ENCODE measurements at regions not wholly inside any gene's neighbourhood (a gene's known extent, or its start where the extent isn't known, plus 50 kb on each side); places are given as distances from the start of the nearest gene placed in this dataset.

DNA sequence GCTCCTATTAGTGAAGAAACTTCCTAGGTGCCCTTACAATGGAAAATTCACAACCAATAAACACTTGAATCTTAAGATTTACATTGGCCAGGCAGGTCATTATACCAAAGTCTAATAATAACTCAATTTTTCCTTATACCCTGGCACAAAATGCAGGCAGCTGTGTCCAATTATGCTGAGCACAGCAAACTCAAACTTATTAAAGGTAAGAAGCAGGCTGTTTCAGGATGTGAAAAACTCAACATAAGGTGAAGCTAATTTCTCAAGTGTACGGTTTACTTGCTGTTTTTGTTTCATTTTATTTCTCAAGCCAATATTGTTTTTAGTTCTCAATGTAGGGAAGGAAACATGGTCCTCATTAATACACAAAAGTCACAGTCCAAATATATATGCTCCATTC lies 405.1 kb downstream of the KCTD16 start:
- Histone ChIP-seq H3K27ac (ENCODE audit: extremely low read depth, low read depth, low read length) (no peak overlapping the region), H3K9me3 (replicated peaks; ENCODE audit: control insufficient read depth, insufficient read depth, low read depth, low read length) (no peaks in the 10 kb centered on the region), H3K4me3 (no peak overlapping the region), H3K4me2 (ENCODE audit: insufficient read depth, low read length) (no peak overlapping the region), H2AFZ (ENCODE audit: low read depth, low read length) (no peak overlapping the region), H4K20me1 (replicated peaks; ENCODE audit: control insufficient read depth, insufficient read depth, low read length) (no peaks in the 10 kb centered on the region), H3K9ac (ENCODE audit: insufficient read depth in 1 of 2, low read depth in 2 of 2, low read length in 2 of 2) (no peak overlapping the region), H3K4me1 (replicated peaks in 1 of 2; ENCODE audit: control insufficient read depth in 2 of 2, insufficient read depth in 2 of 2, low read length in 2 of 2) (no peaks in the 10 kb centered on the region), H3K9me1 (ENCODE audit: control insufficient read depth, insufficient read depth, low read length) (no peaks in the 10 kb centered on the region), H3K79me2 (ENCODE audit: control insufficient read depth, insufficient read depth, low read length) (no peaks in the 10 kb centered on the region), H3K36me3 (ENCODE audit: control insufficient read depth, insufficient read depth, low read length) (no peaks in the 10 kb centered on the region), H3K27me3 (ENCODE audit: control insufficient read depth in 2 of 2, insufficient read depth in 2 of 2, low read length in 2 of 2) (no peaks in the 10 kb centered on the region)
- CTCF ChIA-PET (ENCODE audit: low intra/inter-chr PET ratio): interaction anchor here (0.6 kb wide), 1 partner anchor 10 kb away, joined by 3 read pairs; no protein-coding TSS in a partner anchor
- 6% methylated on average over 1 of the region's 1 CpG for WGBS (ENCODE audit: insufficient coverage, low coverage, missing lambda C conversion rate)
- in situ Hi-C loops (cut with MboI): no loop called here
- FAIRE-seq (no peak), DNase-seq (ENCODE audit: extremely low read depth in 1 of 4, low spot score in 3 of 4) (no peak), ATAC-seq (no peak)
- no TSS peak for BruUV-seq (replicated peaks)
- TF ChIP-seq, protein P1, sequence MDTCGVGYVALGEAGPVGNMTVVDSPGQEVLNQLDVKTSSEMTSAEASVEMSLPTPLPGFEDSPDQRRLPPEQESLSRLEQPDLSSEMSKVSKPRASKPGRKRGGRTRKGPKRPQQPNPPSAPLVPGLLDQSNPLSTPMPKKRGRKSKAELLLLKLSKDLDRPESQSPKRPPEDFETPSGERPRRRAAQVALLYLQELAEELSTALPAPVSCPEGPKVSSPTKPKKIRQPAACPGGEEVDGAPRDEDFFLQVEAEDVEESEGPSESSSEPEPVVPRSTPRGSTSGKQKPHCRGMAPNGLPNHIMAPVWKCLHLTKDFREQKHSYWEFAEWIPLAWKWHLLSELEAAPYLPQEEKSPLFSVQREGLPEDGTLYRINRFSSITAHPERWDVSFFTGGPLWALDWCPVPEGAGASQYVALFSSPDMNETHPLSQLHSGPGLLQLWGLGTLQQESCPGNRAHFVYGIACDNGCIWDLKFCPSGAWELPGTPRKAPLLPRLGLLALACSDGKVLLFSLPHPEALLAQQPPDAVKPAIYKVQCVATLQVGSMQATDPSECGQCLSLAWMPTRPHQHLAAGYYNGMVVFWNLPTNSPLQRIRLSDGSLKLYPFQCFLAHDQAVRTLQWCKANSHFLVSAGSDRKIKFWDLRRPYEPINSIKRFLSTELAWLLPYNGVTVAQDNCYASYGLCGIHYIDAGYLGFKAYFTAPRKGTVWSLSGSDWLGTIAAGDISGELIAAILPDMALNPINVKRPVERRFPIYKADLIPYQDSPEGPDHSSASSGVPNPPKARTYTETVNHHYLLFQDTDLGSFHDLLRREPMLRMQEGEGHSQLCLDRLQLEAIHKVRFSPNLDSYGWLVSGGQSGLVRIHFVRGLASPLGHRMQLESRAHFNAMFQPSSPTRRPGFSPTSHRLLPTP (IDR thresholded peaks at IDR 0.05; ENCODE audit: borderline replicate concordance, extremely low read depth, insufficient read length): no peak
- no peak for TF ChIP-seq POLR3A (IDR thresholded peaks at IDR 0.05; ENCODE audit: borderline replicate concordance, extremely low read depth, insufficient read depth, insufficient read length)
- TF ChIP-seq YBX1 (IDR thresholded peaks at IDR 0.05): no peak
- no peak for TF ChIP-seq HNRNPH1 (optimal IDR thresholded peaks at IDR 0.05; ENCODE audit: low read depth, low read length)
- TF ChIP-seq ZNF644 (tag; IDR thresholded peaks at IDR 0.05; ENCODE audit: low read depth): no peak
- TF ChIP-seq POLR2G (IDR thresholded peaks at IDR 0.05; ENCODE audit: low read depth, low read length): no peak
- TF ChIP-seq ELF1 (tag; IDR thresholded peaks at IDR 0.05): no peak
- TF ChIP-seq, protein P2, sequence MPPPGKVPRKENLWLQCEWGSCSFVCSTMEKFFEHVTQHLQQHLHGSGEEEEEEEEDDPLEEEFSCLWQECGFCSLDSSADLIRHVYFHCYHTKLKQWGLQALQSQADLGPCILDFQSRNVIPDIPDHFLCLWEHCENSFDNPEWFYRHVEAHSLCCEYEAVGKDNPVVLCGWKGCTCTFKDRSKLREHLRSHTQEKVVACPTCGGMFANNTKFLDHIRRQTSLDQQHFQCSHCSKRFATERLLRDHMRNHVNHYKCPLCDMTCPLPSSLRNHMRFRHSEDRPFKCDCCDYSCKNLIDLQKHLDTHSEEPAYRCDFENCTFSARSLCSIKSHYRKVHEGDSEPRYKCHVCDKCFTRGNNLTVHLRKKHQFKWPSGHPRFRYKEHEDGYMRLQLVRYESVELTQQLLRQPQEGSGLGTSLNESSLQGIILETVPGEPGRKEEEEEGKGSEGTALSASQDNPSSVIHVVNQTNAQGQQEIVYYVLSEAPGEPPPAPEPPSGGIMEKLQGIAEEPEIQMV (tag; conservative IDR thresholded peaks at IDR 0.05; ENCODE audit: low read depth): no peak
- TF ChIP-seq NRF1 (conservative IDR thresholded peaks at IDR 0.05 in 1 of 2, IDR thresholded peaks at IDR 0.05 in 1 of 2): no peak
- TF ChIP-seq EP300 (IDR thresholded peaks at IDR 0.05; ENCODE audit: low read length): no peak
- no peak for TF ChIP-seq ZNF445 (CRISPR knock-in tag; IDR thresholded peaks at IDR 0.05; ENCODE audit: low read depth)
- POLR2A ChIA-PET: no interaction called here
- intact Hi-C loops (cut with micrococcal nuclease): no loop called here

Measured in K562 (cell line).